Natural killer cell (primary cell): ENCODE measurements at regions not wholly inside any gene's neighbourhood (a gene's known extent, or its start where the extent isn't known, plus 50 kb on each side); places are given as distances from the start of the nearest gene placed in this dataset.

Experiments used
- ATAC-seq, 3 donors: fragments of 150-1000 bp in 2 of 3; fragments of 200-7000 bp in 1 of 3; cut with Tn5 transposase; 1 replicate in 1 of 3; 2 replicates in 2 of 3; pipeline ENCODE4 v1.10.0; 2021; ENCODE audit warnings: mild to moderate bottlenecking in 2 of 3, moderate library complexity in 2 of 3
- DNase-seq, 2 donors: peaks; one replicate each; pipeline versions ENCODE4 v3.0.0 to v3.0.0-alpha.2; 2013 to 2021; ENCODE audit warnings: mixed read lengths in 1 of 2
- H3K27ac ChIP-seq: one replicate; pipeline ENCODE4 v1.5.1; 2013; ENCODE audit warnings: mild to moderate bottlenecking, low read length
- H3K27me3 ChIP-seq: one replicate; pipeline ENCODE4 v1.6.1; 2013; ENCODE audit warnings: low read length; ENCODE audit not compliant: control insufficient read depth, insufficient read depth
- H3K36me3 ChIP-seq: one replicate; pipeline ENCODE4 v1.6.1; 2013; ENCODE audit warnings: low read length; ENCODE audit not compliant: control insufficient read depth, insufficient read depth
- H3K4me1 ChIP-seq: one replicate; pipeline ENCODE4 v1.6.1; 2013; ENCODE audit warnings: low read length; ENCODE audit not compliant: control insufficient read depth, insufficient read depth
- H3K4me3 ChIP-seq: one replicate; pipeline ENCODE4 v1.5.1; 2013; ENCODE audit warnings: low read length
- H3K9me3 ChIP-seq: one replicate; pipeline ENCODE4 v1.6.1; 2013; ENCODE audit warnings: low read length; ENCODE audit not compliant: control insufficient read depth, insufficient read depth
- H3K27ac Mint-ChIP-seq, 2 donors: one replicate each; pipeline ENCODE4 v1.8.0; 2022; ENCODE audit warnings: mild to moderate bottlenecking in 2 of 2, mixed read lengths in 2 of 2, moderate library complexity in 1 of 2
- H3K27me3 Mint-ChIP-seq, 2 donors: one replicate each; pipeline ENCODE4 v1.8.0; 2022; ENCODE audit warnings: low read depth in 2 of 2, mixed read lengths in 2 of 2
- H3K36me3 Mint-ChIP-seq: one replicate; pipeline ENCODE4 v1.8.0; 2022; ENCODE audit warnings: mixed read lengths
- H3K4me1 Mint-ChIP-seq, 2 donors: one replicate each; pipeline ENCODE4 v1.8.0; 2022; ENCODE audit warnings: mixed read lengths in 2 of 2
- H3K4me3 Mint-ChIP-seq: one replicate; pipeline ENCODE4 v1.8.0; 2022; ENCODE audit warnings: mild to moderate bottlenecking, moderate library complexity, mixed read lengths
- H3K9me3 Mint-ChIP-seq, 2 donors: one replicate each; pipeline ENCODE4 v1.8.0; 2022; ENCODE audit warnings: mixed read lengths in 2 of 2
- WGBS: methylation state at CpG from one replicate; pipeline ENCODE4 v1.1.7; 2013; ENCODE audit warnings: missing lambda C conversion rate; ENCODE audit not compliant: insufficient coverage; 5-methylcytosine and 5-hydroxymethylcytosine counted together
- intact Hi-C: fragments of 100-400 bp; cut with micrococcal nuclease; formaldehyde crosslinking; loops from one replicate; pipeline ENCODE4 v1.14.2; 2022
- TF ChIP-seq, protein P1 (sequence below): fragments of 200-600 bp; IDR thresholded peaks from one replicate; pipeline ENCODE4 v1.8.0; 2022; ENCODE audit warnings: antibody characterized with exemption

DNA sequence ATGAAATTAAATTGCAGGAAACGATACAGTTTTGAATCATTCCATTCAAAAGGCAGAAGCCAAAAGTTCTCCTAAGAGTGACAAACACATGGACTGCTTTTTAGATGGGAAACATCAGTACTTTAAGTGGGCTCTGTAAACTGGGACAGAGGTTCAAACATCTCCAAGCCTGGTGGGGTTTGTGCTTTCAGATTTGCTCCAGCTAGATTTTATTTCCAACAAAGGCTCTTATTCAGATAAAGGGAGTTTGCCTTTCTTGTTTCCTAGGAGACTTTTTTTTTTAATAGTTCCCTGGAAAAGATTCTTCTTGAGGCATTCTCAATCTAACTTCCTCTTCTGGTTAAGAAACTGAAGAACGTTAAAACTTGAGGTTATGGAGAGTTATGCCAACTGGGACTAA is 277.6 kb downstream of the TMEM38B start:
- intact Hi-C loops = no loop called here
- Histone ChIP-seq H3K27ac (no peak overlapping the region), H3K36me3 (no peaks in the 10 kb centered on the region), H3K27me3 (no peaks in the 10 kb centered on the region), H3K4me3 (no peak overlapping the region), H3K4me1 (no peaks in the 10 kb centered on the region), H3K9me3 (no peaks in the 10 kb centered on the region)
- Mint-ChIP-seq H3K9me3 (no peaks in the 10 kb centered on the region), H3K4me1 (no peaks in the 10 kb centered on the region), H3K4me3 (no peak overlapping the region), H3K27me3 (peaks cover 4 to 12% of the 10 kb centered on the region in 2 donors), H3K36me3 (no peaks in the 10 kb centered on the region), H3K27ac (no peak overlapping the region)
- ATAC-seq = no peak
- TF ChIP-seq, protein P1, sequence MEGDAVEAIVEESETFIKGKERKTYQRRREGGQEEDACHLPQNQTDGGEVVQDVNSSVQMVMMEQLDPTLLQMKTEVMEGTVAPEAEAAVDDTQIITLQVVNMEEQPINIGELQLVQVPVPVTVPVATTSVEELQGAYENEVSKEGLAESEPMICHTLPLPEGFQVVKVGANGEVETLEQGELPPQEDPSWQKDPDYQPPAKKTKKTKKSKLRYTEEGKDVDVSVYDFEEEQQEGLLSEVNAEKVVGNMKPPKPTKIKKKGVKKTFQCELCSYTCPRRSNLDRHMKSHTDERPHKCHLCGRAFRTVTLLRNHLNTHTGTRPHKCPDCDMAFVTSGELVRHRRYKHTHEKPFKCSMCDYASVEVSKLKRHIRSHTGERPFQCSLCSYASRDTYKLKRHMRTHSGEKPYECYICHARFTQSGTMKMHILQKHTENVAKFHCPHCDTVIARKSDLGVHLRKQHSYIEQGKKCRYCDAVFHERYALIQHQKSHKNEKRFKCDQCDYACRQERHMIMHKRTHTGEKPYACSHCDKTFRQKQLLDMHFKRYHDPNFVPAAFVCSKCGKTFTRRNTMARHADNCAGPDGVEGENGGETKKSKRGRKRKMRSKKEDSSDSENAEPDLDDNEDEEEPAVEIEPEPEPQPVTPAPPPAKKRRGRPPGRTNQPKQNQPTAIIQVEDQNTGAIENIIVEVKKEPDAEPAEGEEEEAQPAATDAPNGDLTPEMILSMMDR = no peak
- 46% methylated on average over 2 of the region's 2 CpGs for WGBS
- no peak for DNase-seq

DNA sequence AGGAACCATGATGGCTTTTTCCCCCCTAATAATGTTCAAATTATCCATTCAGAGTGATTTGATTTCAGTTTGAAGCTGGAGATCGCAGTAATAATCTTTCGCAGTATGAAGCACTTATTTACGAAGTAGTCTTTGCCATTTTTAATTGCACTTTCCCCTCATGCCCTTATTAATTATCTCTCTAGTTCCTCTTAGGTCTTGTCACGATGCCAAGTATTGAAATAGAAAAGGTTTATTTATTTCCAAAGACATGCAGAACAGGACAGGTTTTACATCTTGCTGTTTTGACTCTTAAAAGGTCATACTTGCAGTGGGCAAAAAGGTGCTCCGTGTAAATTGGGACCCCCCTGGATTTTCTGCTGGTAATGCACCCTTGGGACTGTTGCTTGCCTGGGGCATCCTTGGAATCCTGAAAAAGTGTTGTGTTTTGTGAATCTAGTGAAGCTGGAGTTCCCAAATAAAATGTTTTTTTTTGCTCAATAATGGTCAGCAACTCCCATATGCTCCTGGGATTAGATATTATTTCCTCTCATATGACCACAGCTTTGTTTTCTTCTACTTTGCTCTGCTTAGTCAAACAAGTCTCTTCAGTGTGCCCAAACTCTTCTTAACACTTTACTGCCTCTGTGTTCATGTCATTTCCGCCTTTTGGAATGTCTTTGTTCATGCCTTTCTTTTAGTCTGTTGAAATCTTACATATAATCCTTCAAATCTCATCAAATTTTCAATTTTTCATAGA is 278.3 kb downstream of the TMEM38B start:
- Histone ChIP-seq H3K36me3 (no peaks in the 10 kb centered on the region), H3K4me1 (no peaks in the 10 kb centered on the region), H3K27ac (no peak overlapping the region), H3K9me3 (no peaks in the 10 kb centered on the region), H3K27me3 (no peaks in the 10 kb centered on the region), H3K4me3 (no peak overlapping the region)
- DNase-seq (no peak), ATAC-seq (no peak)
- no peak overlapping the region for H3K4me3 Mint-ChIP-seq
- no peaks in the 10 kb centered on the region for H3K4me1 Mint-ChIP-seq
- intact Hi-C loops = no loop called here
- H3K27ac Mint-ChIP-seq = no peak overlapping the region
- H3K27me3 Mint-ChIP-seq = peaks cover 4 to 12% of the 10 kb centered on the region in 2 donors
- no peaks in the 10 kb centered on the region for H3K36me3 Mint-ChIP-seq
- no peaks in the 10 kb centered on the region for H3K9me3 Mint-ChIP-seq
- WGBS = 84% methylated on average over 4 of the region's 6 CpGs
- TF ChIP-seq, protein P1 = no peak

DNA sequence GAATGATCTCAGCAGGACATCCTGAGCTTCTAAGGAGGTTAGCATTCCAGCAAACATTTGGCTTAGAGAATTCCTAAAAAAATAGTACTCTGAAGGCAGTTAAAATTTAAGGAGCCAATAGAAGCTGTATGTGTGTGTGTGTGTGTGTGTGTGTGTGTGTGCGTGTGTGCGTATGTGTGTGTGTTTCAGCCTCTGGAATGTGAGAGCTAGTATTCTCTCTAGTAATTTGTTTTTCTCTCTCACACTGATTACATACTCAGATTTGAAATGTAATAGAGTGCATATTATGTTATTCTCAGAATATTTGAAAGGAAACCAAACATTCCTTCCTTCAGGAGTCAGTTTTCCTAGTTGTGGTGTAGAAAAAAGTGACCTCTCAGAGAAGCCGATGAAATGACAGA is 279.6 kb downstream of the TMEM38B start:
- no CpG with 5 or more reads among the region's 3 CpGs for WGBS
- H3K36me3 Mint-ChIP-seq = no peaks in the 10 kb centered on the region
- no peak for ATAC-seq

More for the DNA sequence above, 279.6 kb downstream of the TMEM38B start:
- H3K4me3 Mint-ChIP-seq = no peak overlapping the region
- H3K9me3 ChIP-seq = no peaks in the 10 kb centered on the region
- TF ChIP-seq, protein P1 = no peak
- H3K36me3 ChIP-seq = no peaks in the 10 kb centered on the region
- H3K27me3 Mint-ChIP-seq = peaks cover 4 to 12% of the 10 kb centered on the region in 2 donors
- no peak overlapping the region for H3K27ac ChIP-seq
- H3K4me1 ChIP-seq = no peaks in the 10 kb centered on the region
- H3K27ac Mint-ChIP-seq = no peak overlapping the region
- H3K27me3 ChIP-seq = no peaks in the 10 kb centered on the region
- H3K9me3 Mint-ChIP-seq = no peaks in the 10 kb centered on the region
- intact Hi-C loops = no loop called here
- DNase-seq = no peak
- no peak overlapping the region for H3K4me3 ChIP-seq
- H3K4me1 Mint-ChIP-seq = no peaks in the 10 kb centered on the region
